Activated naive CD4-positive, alpha-beta T cell treated with Interleukin-2 at 50 U/mL for 16 hours (primary cell): ENCODE measurements at regions not wholly inside any gene's neighbourhood (a gene's known extent, or its start where the extent isn't known, plus 50 kb on each side); places are given as distances from the start of the nearest gene placed in this dataset.

Experiments used
- DNase-seq: peaks from one replicate; pipeline ENCODE4 v3.0.0-alpha.2; 2020

GRCh38 chr12:107325075-107325608, 231.8 kb upstream of the CRY1 start:
- DNase-seq, result no peak

- DNase-seq, result no peak
Measured at GRCh38 chr12:107326237-107326636, 232.9 kb upstream of the CRY1 start.

GRCh38 chr12:107327651-107328182, 234.4 kb upstream of the CRY1 start:
- DNase-seq, result no peak

GRCh38 chr12:107328442-107329133, 235.2 kb upstream of the CRY1 start:
- no peak for DNase-seq

- no peak for DNase-seq
Measured at GRCh38 chr12:107329569-107330324, 236.4 kb upstream of the CRY1 start.

GRCh38 chr12:107330831-107331431, 237.6 kb upstream of the CRY1 start:
- DNase-seq, result no peak

- no peak for DNase-seq
Measured at GRCh38 chr12:107331471-107331870, 238.1 kb upstream of the CRY1 start.

GRCh38 chr12:107331912-107332311, 238.6 kb upstream of the CRY1 start:
- DNase-seq, result no peak

GRCh38 chr12:107332743-107333142, 239.4 kb upstream of the CRY1 start:
- DNase-seq, result no peak

- DNase-seq, result no peak
Measured at GRCh38 chr12:107335802-107336570, 242.6 kb upstream of the CRY1 start.

GRCh38 chr12:107336695-107337094, 243.3 kb upstream of the CRY1 start:
- no peak for DNase-seq

- DNase-seq, result no peak
Measured at GRCh38 chr12:107337346-107338095, 244.2 kb upstream of the CRY1 start.

- DNase-seq, result no peak
Measured at GRCh38 chr12:107339487-107339886, 246.1 kb upstream of the CRY1 start.

- DNase-seq, result no peak
Measured at GRCh38 chr12:107339932-107340331, 246.6 kb upstream of the CRY1 start.

GRCh38 chr12:107340898-107341297, 247.5 kb upstream of the CRY1 start:
- DNase-seq, result no peak

GRCh38 chr12:107344035-107344808, 250.9 kb upstream of the CRY1 start:
- DNase-seq, result no peak

- DNase-seq, result no peak
Measured at GRCh38 chr12:107347261-107347660, 253.9 kb upstream of the CRY1 start.

- DNase-seq, result no peak
Measured at GRCh38 chr12:107349008-107349747, 255.8 kb upstream of the CRY1 start.

- no peak for DNase-seq
Measured at GRCh38 chr12:107349839-107350238, 256.5 kb upstream of the CRY1 start.

GRCh38 chr12:107351109-107351508, 257.8 kb upstream of the CRY1 start:
- DNase-seq, result no peak
